ENCODE measurements at regions not wholly inside any gene's neighbourhood (a gene's known extent, or its start where the extent isn't known, plus 50 kb on each side); places are given as distances from the start of the nearest gene placed in this dataset.
"Not testable (repeated sequence)": the region's sequence is repeated elsewhere in the genome, so short reads cannot be mapped to it uniquely, and the experiment has no call there.

DNA sequence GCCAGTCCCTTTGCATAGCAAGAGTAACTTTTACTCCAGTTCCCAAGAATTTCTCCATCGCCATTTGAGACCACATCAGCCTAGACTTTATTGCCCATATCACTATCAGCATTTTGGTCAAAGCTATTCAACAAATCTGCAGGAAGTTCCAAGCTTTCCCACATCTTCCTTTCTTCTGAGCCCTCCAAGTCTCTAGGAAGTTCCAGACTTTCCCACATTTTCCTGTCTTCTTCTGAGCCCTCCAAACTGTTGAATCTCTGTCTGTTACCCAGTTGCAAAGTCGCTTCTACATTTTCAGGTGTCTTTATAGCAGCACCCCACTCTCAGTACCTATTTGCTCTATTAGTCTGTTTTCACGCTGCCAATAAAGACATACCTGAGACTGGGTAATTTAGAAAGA lies 386.4 kb upstream of the KCND2 start:
- TF ChIP-seq, protein P1, sequence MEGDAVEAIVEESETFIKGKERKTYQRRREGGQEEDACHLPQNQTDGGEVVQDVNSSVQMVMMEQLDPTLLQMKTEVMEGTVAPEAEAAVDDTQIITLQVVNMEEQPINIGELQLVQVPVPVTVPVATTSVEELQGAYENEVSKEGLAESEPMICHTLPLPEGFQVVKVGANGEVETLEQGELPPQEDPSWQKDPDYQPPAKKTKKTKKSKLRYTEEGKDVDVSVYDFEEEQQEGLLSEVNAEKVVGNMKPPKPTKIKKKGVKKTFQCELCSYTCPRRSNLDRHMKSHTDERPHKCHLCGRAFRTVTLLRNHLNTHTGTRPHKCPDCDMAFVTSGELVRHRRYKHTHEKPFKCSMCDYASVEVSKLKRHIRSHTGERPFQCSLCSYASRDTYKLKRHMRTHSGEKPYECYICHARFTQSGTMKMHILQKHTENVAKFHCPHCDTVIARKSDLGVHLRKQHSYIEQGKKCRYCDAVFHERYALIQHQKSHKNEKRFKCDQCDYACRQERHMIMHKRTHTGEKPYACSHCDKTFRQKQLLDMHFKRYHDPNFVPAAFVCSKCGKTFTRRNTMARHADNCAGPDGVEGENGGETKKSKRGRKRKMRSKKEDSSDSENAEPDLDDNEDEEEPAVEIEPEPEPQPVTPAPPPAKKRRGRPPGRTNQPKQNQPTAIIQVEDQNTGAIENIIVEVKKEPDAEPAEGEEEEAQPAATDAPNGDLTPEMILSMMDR (conservative IDR thresholded peaks at IDR 0.05) = not testable (repeated sequence)
- not testable (repeated sequence) for TF ChIP-seq EZH2 (IDR thresholded peaks at IDR 0.05; ENCODE audit: low read depth)
